PC-3 (cell line): ENCODE measurements at regions not wholly inside any gene's neighbourhood (a gene's known extent, or its start where the extent isn't known, plus 50 kb on each side); places are given as distances from the start of the nearest gene placed in this dataset.

Experiments
- EZH2 ChIP-seq: fragments of 300-600 bp; sonication (generic); IDR thresholded peaks from one replicate; pipeline ENCODE4 v1.6.1; 2017; ENCODE audit warnings: antibody characterized with exemption, mild to moderate bottlenecking, low read length; ENCODE audit not compliant: unreplicated experiment
- EZH2phosphoT487 ChIP-seq: fragments of 300-600 bp; sonication (generic); IDR thresholded peaks from 2 replicates; pipeline ENCODE4 v1.6.1; 2018; ENCODE audit warnings: mild to moderate bottlenecking, antibody characterized with exemption, low read length, borderline replicate concordance
- TF ChIP-seq, protein P1 (sequence below): fragments of 300-600 bp; sonication (generic); conservative IDR thresholded peaks from 2 replicates; pipeline ENCODE4 v1.5.1; 2017; ENCODE audit warnings: antibody characterized with exemption, low read depth, mild to moderate bottlenecking, low read length

DNA sequence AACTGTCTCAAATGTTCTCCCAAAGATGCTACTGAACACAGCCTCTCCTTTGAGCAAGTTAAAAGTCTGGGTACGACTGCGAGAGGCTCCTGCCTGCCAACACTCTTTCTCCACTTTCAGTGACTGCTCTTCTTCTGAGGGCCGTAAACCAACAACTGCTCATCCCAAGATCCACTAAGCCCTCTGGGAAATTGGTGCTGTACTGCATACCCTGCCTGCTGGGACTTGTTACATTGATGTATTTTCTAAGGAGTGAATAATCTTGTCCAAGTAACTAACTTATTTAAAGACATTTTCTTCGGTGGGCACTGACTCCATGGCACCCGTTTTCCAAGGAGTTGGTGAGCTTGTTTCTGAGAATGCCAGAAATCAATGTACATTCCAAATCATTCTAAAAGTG lies 87.2 kb downstream of the ZNF280B start:
- TF ChIP-seq EZH2phosphoT487 (no peak), EZH2 (no peak)
- TF ChIP-seq, protein P1, sequence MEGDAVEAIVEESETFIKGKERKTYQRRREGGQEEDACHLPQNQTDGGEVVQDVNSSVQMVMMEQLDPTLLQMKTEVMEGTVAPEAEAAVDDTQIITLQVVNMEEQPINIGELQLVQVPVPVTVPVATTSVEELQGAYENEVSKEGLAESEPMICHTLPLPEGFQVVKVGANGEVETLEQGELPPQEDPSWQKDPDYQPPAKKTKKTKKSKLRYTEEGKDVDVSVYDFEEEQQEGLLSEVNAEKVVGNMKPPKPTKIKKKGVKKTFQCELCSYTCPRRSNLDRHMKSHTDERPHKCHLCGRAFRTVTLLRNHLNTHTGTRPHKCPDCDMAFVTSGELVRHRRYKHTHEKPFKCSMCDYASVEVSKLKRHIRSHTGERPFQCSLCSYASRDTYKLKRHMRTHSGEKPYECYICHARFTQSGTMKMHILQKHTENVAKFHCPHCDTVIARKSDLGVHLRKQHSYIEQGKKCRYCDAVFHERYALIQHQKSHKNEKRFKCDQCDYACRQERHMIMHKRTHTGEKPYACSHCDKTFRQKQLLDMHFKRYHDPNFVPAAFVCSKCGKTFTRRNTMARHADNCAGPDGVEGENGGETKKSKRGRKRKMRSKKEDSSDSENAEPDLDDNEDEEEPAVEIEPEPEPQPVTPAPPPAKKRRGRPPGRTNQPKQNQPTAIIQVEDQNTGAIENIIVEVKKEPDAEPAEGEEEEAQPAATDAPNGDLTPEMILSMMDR, result no peak
